ENCODE measurements at regions not wholly inside any gene's neighbourhood (a gene's known extent, or its start where the extent isn't known, plus 50 kb on each side); places are given as distances from the start of the nearest gene placed in this dataset.

GRCh38 chr14:56715938-56716337, 94.3 kb downstream of the OTX2 start:
- POLR2A ChIA-PET = interaction anchor here (0.6 kb wide), 1 partner anchor 11 kb away, joined by 4 read pairs; no protein-coding TSS in a partner anchor
- no peak for TF ChIP-seq JAZF1 (CRISPR knock-in tag; IDR thresholded peaks at IDR 0.05)
- no peak for TF ChIP-seq HMGXB4 (CRISPR knock-in tag; IDR thresholded peaks at IDR 0.05)
- TF ChIP-seq SP1 (CRISPR knock-in tag; conservative IDR thresholded peaks at IDR 0.05) = no peak
- no peak for TF ChIP-seq CREM (CRISPR knock-in tag; IDR thresholded peaks at IDR 0.05)
- TF ChIP-seq ATF6 (CRISPR knock-in tag; IDR thresholded peaks at IDR 0.05) = no peak
- no peak for TF ChIP-seq CBFB (CRISPR knock-in tag; IDR thresholded peaks at IDR 0.05; ENCODE audit: low read depth)
- TF ChIP-seq MAX (CRISPR knock-in tag; IDR thresholded peaks at IDR 0.05) = no peak
- no peak for TF ChIP-seq SMAD3 (CRISPR knock-in tag; IDR thresholded peaks at IDR 0.05; ENCODE audit: borderline replicate concordance)
- TF ChIP-seq ZNF416 (CRISPR knock-in tag; IDR thresholded peaks at IDR 0.05) = no peak
- TF ChIP-seq EMX1 (CRISPR knock-in tag; IDR thresholded peaks at IDR 0.05) = no peak
- no peak for TF ChIP-seq GRHL2 (CRISPR knock-in tag; IDR thresholded peaks at IDR 0.05; ENCODE audit: insufficient replicate concordance, severe bottlenecking)
- no peak for TF ChIP-seq KAT7 (CRISPR knock-in tag; IDR thresholded peaks at IDR 0.05; ENCODE audit: borderline replicate concordance)
- no peak for TF ChIP-seq E2F1 (CRISPR knock-in tag; IDR thresholded peaks at IDR 0.05)
- TF ChIP-seq SMAD4 (CRISPR knock-in tag; IDR thresholded peaks at IDR 0.05) = no peak
- no peak for TF ChIP-seq ZNF425 (CRISPR knock-in tag; conservative IDR thresholded peaks at IDR 0.05)
- TF ChIP-seq FOXK1 (CRISPR knock-in tag; IDR thresholded peaks at IDR 0.05) = no peak
- TF ChIP-seq ZNF532 (CRISPR knock-in tag; IDR thresholded peaks at IDR 0.05; ENCODE audit: borderline replicate concordance) = no peak
- TF ChIP-seq NFYB (CRISPR knock-in tag; conservative IDR thresholded peaks at IDR 0.05; ENCODE audit: low read depth) = no peak
- TF ChIP-seq PRDM15 (CRISPR knock-in tag; IDR thresholded peaks at IDR 0.05) = no peak
- peaks cover 28% of the 10 kb centered on the region for H3K4me1 Mint-ChIP-seq
- no peaks in the 10 kb centered on the region; the same call in 1 of the 2 replicates for H3K27me3 Mint-ChIP-seq (ENCODE audit: low read depth)
- no peaks in the 10 kb centered on the region for H3K36me3 Mint-ChIP-seq
- no peak overlapping the region for H3K4me3 Mint-ChIP-seq
- ATAC-seq (peak; percentile 51; the same call in 1 of the 2 replicates), DNase-seq (ENCODE audit: low spot score) (no peak)
- H3K27ac Mint-ChIP-seq = no peak overlapping the region
- CTCF ChIA-PET = interaction anchor here (1.4 to 1.5 kb wide), 2 partner anchors 14 to 336 kb away, joined by 3 read pairs; no protein-coding TSS in a partner anchor
- no peaks in the 10 kb centered on the region for H3K9me3 Mint-ChIP-seq
